ENCODE measurements at regions not wholly inside any gene's neighbourhood (a gene's known extent, or its start where the extent isn't known, plus 50 kb on each side); places are given as distances from the start of the nearest gene placed in this dataset.

- no peak for TF ChIP-seq EZH2 (IDR thresholded peaks at IDR 0.05)
- no peak for TF ChIP-seq POLR2AphosphoS5 (IDR thresholded peaks at IDR 0.05; ENCODE audit: borderline replicate concordance, low read depth, low read length)
- TF ChIP-seq FOXP2 (optimal IDR thresholded peaks at IDR 0.05; ENCODE audit: control extremely low read depth, extremely low read length, insufficient read depth): no peak
These were observed 79.4 kb downstream of the TBX3 start for GRCh38 chr12:114604606-114605005.
